ENCODE measurements at regions not wholly inside any gene's neighbourhood (a gene's known extent, or its start where the extent isn't known, plus 50 kb on each side); places are given as distances from the start of the nearest gene placed in this dataset.

DNA sequence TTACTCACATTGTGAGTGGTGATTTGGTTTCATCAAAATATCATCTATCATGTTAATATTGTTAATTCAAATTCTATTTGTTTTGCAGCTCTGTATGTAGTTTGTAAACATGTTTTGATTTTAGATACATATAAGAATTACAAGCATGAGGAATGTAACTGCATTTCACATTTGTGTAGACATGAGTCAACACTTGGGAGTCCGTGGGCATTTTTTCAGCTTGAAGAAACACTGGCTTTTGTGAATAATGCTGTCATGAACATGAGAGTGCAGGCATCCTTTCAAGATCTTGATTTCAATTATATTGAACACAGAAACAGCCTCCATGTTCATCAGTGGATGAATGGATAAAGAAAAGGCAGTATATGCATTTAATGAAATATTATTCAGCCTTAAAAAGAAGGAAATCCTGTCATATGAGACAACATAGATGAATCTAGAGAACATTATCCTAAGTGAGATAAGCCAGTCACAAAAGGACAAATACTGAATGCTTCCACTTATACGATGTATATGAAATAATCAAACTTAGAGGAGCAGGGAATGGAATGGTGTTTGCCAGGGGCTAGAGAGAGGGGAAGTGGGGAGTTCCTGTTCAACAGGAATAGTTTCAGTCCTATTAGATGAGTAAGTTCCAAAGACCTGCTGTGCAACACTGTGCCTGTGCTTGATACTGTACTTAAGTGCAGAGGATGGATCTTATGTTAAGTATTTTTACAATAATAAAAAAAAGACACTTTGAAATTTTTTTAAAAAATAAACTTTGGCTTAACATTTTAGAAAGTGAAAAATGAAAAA, 194.9 kb downstream of the LRATD1 start:
- CTCF ChIA-PET: no interaction called here
- no peak for DNase-seq (ENCODE audit: low spot score)
- no peak overlapping the region for H3K27ac ChIP-seq
- POLR2A ChIA-PET (ENCODE audit: low non-redundant PET): no interaction called here
- TF ChIP-seq, protein P1, sequence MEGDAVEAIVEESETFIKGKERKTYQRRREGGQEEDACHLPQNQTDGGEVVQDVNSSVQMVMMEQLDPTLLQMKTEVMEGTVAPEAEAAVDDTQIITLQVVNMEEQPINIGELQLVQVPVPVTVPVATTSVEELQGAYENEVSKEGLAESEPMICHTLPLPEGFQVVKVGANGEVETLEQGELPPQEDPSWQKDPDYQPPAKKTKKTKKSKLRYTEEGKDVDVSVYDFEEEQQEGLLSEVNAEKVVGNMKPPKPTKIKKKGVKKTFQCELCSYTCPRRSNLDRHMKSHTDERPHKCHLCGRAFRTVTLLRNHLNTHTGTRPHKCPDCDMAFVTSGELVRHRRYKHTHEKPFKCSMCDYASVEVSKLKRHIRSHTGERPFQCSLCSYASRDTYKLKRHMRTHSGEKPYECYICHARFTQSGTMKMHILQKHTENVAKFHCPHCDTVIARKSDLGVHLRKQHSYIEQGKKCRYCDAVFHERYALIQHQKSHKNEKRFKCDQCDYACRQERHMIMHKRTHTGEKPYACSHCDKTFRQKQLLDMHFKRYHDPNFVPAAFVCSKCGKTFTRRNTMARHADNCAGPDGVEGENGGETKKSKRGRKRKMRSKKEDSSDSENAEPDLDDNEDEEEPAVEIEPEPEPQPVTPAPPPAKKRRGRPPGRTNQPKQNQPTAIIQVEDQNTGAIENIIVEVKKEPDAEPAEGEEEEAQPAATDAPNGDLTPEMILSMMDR (conservative IDR thresholded peaks at IDR 0.05; ENCODE audit: low read depth): no peak

DNA sequence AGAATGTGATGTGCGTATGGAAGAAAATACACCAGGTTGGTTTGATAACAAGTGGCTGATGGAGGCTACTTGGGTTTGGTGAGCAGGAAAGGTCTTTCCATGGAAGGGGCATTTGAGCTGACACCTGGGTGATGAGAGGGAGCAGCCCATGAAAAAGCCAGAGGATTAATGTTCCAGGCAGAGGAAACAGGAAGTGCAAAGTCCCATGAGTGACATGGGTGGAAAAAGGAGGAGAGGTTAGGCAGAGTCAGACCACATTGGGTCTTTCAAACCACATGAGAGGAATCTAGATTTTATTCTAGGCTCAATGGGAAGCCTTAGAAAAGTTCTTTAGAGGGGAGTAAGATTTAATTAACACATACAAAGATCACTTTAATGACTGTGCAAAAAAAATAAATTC, 195.7 kb downstream of the LRATD1 start:
- ChIA-PET CTCF (no interaction called here), POLR2A (ENCODE audit: low non-redundant PET) (no interaction called here)
- DNase-seq (ENCODE audit: low spot score): no peak

DNA sequence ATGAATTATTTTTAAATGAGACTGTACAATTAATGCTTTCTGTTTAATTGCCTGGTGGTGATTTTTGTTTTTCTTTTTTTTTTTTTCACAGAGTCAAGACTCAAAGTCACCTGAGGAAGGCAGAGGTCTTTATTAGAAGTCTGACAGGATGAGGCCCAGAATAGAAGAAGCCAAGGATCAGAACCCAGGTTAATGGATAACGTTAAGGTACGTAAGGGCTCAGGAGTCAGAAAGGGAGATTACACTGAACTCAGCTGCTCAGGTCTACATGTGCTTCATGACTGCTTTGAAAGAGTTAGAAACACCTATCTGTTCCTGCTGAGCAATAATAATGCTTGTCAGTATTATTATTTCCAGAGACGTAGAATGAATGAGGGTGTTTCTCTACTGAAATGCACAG, 196.5 kb downstream of the LRATD1 start:
- DNase-seq (ENCODE audit: low spot score): no peak
- ChIA-PET POLR2A (ENCODE audit: low non-redundant PET) (no interaction called here), CTCF (no interaction called here)
- no peak overlapping the region for H3K27ac ChIP-seq
- TF ChIP-seq, protein P1 (conservative IDR thresholded peaks at IDR 0.05; ENCODE audit: low read depth): no peak

More for the DNA sequence above, 195.7 kb downstream of the LRATD1 start:
- TF ChIP-seq, protein P1 (conservative IDR thresholded peaks at IDR 0.05; ENCODE audit: low read depth): no peak
- no peak overlapping the region for H3K27ac ChIP-seq

DNA sequence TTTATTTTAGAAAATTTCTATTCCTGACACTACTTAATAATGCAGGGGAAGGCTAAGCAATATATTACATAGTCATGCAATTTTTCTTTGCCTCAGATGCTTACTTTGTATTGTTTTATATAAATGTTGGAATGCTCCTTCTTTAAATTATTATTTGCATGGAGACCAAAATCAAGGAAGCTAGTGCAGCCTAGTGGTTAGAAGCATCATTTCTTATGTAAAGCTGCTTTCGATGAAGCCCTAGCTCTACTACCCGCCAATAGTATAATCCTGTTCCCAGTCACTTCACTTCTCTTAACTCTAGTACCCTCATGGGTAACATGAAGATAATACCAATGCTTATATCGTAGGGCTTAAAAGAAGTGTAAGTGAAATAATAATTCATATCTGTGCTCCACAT, 198.9 kb downstream of the LRATD1 start:
- no peak overlapping the region for H3K27ac ChIP-seq
- ChIA-PET POLR2A (ENCODE audit: low non-redundant PET) (no interaction called here), CTCF (interaction anchor here (1.0 kb wide), 1 partner anchor 197 kb away, joined by 6 read pairs; no protein-coding TSS in a partner anchor)
- TF ChIP-seq, protein P1 (conservative IDR thresholded peaks at IDR 0.05; ENCODE audit: low read depth): no peak
- DNase-seq (ENCODE audit: low spot score): no peak

DNA sequence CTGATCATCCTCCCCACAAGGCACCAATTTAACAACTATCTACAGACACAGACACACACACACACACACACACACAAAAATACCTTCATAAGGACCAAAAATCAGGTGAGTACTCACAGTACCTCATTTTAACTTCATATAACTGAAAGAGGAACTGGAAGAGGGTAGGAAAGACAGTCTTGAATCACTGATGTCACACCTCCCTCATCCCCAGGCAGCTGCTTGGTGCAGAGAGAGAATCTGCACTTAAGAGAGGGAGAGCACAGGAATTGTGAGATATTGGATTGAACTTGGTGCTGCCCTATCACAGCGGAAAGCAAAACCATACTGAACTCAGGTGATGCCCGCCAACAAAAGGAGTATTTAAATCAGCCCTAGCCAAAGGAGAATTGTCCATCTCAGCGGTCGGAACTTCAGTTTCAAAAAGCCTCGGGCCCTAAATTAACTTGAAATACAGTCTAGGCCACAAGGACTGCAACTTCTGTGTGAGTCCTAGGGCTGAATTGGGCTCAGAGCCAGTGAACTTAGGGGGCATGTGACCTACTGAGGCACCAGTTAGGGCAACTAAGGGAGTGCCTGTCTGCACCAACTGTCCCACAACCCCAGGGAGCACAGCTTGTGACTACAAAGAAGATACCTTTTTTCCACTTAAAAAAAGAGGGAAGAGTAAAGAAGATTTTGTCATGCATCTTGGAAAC, 211.1 kb downstream of the LRATD1 start:
- H3K27ac ChIP-seq: no peak overlapping the region
- TF ChIP-seq, protein P1 (conservative IDR thresholded peaks at IDR 0.05; ENCODE audit: low read depth): no peak
- ChIA-PET POLR2A (ENCODE audit: low non-redundant PET) (no interaction called here), CTCF (no interaction called here)
- no peak for DNase-seq (ENCODE audit: low spot score)

DNA sequence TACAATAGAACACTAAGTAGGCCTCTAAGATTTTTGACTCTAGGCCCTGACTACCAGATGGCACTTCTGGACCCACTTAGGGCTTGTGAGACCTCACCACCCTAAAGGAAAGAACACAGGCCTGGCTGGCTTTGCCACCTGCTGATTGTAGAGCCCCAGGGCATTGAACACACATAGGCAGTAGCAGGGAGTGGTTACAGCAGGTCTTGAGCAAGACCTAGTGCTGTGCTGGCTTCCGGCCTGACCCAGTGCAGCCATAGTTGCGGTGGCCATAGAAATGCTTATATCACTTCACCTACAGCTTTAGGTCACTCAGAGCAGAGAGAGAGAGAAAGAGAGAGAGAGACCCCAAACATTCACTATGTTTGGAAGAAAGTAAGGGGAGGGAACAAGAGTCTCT, 223.2 kb downstream of the LRATD1 start:
- CTCF ChIA-PET: interaction anchor here (0.6 kb wide), 1 partner anchor 636 kb away, joined by 3 read pairs; no protein-coding TSS in a partner anchor
- H3K27ac ChIP-seq: no peak overlapping the region
- TF ChIP-seq, protein P1 (conservative IDR thresholded peaks at IDR 0.05; ENCODE audit: low read depth): no peak
- DNase-seq (ENCODE audit: low spot score): no peak
- POLR2A ChIA-PET (ENCODE audit: low non-redundant PET): no interaction called here
